ENCODE measurements at regions not wholly inside any gene's neighbourhood (a gene's known extent, or its start where the extent isn't known, plus 50 kb on each side); places are given as distances from the start of the nearest gene placed in this dataset.

- no peak for DNase-seq (ENCODE audit: low read depth, low spot score)
- no peak overlapping the region for H3K27ac ChIP-seq
Measured at GRCh38 chr6:6704103-6705060, 115.9 kb downstream of the LY86 start.

GRCh38 chr6:6705061-6705425 is 116.5 kb downstream of the LY86 start:
- H3K27ac ChIP-seq: no peak overlapping the region
- DNase-seq (ENCODE audit: low read depth, low spot score): no peak

DNA sequence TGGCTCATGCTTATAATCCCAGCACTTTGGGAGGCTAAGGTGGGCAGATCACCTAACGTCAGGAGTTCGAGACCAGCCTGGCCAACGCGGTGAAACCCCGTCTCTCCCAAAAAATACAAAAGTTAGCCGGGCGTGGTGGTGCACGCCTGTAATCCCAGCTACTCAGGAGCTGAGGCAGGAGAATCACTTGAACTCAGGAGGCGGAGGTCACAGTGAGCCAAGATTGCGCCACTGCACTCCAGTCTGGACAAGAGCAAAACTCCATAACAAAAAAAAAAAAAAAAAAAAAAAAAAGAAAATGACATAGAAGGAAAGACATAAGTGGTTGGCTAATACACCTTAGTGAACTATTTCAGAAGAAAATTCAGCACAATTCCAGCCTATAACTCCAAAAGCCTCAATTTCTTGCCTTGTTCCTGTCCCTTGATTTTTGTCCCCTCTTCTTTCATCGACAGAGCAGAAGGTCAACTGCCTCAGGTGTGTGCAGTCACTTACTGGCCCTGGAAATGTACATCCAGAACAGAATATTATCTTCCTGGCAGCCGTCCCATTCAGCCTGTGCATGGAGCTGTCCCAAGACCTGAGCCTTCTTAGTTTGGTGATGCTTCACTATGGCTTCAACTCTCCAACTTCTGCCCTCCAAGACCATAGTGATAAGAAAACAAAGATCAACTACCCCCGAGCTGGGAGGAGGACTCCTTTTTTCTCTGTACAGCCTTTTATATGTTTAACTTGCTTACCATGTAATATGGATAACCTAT is 117.6 kb downstream of the LY86 start:
- no peak overlapping the region for H3K27ac ChIP-seq
- DNase-seq (ENCODE audit: low read depth, low spot score): no peak

DNA sequence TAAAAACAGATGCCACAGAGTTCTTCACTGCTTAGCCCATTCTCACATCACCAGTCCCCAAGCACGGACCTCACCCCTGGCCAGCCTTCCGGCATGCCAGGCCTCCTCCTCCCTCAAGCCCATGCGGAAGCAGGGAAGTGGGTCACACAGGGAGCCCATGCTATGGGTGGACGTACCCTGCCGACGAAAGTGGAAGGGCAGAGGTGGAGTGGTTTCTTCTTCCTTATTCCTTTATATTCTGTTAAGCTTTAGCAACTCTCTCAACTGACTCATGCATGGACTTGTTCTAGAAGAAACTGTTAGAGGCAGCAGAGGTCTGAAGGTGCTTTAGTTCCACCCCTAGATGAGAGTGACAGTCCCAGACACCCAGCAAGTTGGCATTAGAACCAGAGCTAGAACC is 118.6 kb downstream of the LY86 start:
- no peak for DNase-seq (ENCODE audit: low read depth, low spot score)
- no peak overlapping the region for H3K27ac ChIP-seq

- no peak overlapping the region for H3K27ac ChIP-seq
Measured at GRCh38 chr6:6709106-6709505, 120.6 kb downstream of the LY86 start.

DNA sequence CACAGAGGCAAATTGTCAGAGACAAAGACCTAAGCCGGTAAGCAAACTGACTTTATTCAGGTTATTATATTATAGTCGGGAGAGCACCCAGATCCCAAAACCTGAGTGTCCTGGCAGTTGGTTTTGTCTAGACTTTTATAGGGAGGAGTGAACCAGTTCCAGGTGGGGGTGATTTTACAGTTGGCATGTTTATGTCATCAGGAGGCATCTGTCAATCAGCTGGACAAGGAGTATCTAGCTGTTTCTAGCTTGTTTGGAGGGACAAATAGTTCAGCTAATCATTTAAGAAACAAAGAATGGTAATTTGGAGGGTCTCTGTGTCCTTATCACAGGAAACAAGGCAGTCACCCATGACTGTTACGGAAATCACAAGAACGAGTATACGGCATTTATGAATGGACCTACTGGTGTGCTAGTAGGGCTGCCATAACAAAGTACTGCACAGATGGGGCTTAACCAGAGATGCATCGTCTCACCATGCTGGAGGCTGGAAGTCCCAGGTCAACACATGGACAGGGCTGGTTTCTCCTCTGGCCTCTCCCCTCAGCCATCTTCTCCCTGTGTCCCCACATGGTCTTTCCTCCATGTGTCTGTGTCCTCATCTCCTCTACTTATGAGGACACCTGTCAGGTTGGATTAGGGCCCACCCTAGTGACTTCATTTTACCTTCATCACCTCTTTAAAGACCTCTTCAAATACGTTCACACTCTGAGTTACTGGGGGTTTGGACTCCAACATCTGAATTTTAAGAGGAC is 122.7 kb downstream of the LY86 start:
- H3K27ac ChIP-seq: no peak overlapping the region
- DNase-seq (ENCODE audit: low read depth, low spot score): no peak

More at GRCh38 chr6:6709106-6709505, 120.6 kb downstream of the LY86 start:
- no peak for DNase-seq (ENCODE audit: low read depth, low spot score)

DNA sequence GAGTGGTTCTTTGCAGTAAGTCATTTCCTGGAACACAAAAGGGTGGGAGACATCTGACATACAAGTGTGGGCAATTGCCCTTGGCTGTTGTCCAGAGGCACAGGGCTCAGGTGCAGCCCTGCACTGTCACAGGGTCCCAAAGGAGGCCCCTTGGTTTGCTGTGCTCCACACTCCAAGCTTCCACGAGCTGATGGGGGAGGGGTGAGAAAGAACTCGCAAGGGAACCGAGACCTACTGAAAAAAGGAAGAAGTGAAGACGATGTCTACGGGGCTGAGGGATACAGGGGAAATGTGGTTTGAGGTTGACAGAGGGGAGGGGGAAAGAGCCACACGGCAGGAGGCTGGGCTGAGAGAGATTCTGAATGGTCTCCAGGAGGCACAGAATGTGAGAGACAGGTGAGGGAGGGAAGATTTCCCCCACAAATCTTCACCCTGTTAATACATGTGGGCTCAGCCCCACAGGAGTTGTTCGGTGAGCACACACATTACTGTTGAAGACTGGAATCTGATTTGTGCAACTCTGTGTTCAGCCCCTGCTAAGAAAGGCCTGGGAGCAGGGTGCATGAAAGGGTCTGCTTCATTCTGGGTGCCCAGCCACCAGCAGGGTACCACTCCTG is 123.4 kb downstream of the LY86 start:
- no peak for DNase-seq (ENCODE audit: low read depth, low spot score)
- H3K27ac ChIP-seq: peak overlapping the region; percentile 79

- peak overlapping the region; percentile 79 for H3K27ac ChIP-seq
- DNase-seq (ENCODE audit: low read depth, low spot score): peak; percentile 96
Measured at GRCh38 chr6:6712449-6713403, 124.2 kb downstream of the LY86 start.

GRCh38 chr6:6713657-6714056 is 125.1 kb downstream of the LY86 start:
- DNase-seq (ENCODE audit: low read depth, low spot score): no peak
- H3K27ac ChIP-seq: peak overlapping the region; percentile 79

GRCh38 chr6:6714118-6714897 is 125.8 kb downstream of the LY86 start:
- no peak overlapping the region for H3K27ac ChIP-seq
- DNase-seq (ENCODE audit: low read depth, low spot score): no peak

GRCh38 chr6:6714953-6715352 is 126.4 kb downstream of the LY86 start:
- DNase-seq (ENCODE audit: low read depth, low spot score): no peak
- H3K27ac ChIP-seq: no peak overlapping the region

DNA sequence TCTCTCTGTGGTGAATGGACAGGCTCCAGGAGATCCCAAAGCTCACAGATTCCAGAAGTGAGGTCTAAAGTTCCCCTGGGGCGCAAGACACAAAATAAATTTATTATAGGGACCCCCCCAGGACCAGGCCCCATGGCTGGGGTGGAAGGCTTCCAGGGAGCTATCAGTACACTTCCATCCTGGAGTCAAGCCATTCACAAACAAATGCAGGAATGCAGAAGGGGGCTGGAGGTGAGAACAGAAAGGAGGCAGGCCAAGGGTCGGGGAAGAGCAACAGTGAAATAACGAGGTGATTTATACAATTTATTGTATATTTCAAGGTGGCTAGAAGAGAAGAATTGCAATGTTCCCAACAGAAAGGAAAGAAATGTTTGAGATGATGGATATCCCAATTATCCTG is 126.9 kb downstream of the LY86 start:
- no peak for DNase-seq (ENCODE audit: low read depth, low spot score)
- no peak overlapping the region for H3K27ac ChIP-seq

- H3K27ac ChIP-seq: no peak overlapping the region
- no peak for DNase-seq (ENCODE audit: low read depth, low spot score)
Measured at GRCh38 chr6:6716998-6717763, 128.7 kb downstream of the LY86 start.

GRCh38 chr6:6717953-6718352 is 129.4 kb downstream of the LY86 start:
- no peak for DNase-seq (ENCODE audit: low read depth, low spot score)
- no peak overlapping the region for H3K27ac ChIP-seq

DNA sequence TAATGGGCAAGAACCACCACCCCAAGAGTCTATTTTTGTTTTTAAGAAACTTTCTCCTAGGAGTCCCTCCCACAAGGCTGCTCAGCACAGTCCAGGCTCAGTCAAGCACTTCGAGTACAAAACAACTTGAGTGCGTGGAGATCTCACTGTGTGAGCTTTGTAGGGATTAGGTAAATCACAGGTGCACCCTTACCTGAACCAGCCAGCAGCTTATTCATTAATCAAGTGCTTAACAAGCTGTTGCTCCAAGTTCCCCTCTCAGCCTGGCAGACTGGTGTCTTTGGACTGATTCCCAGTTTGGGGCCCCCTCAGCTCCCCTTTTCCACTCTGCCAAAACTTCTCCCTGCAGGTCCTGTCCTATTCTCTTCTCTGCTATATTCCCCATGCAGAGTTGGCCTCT is 133.1 kb downstream of the LY86 start:
- H3K27ac ChIP-seq: no peak overlapping the region
- DNase-seq (ENCODE audit: low read depth, low spot score): no peak

DNA sequence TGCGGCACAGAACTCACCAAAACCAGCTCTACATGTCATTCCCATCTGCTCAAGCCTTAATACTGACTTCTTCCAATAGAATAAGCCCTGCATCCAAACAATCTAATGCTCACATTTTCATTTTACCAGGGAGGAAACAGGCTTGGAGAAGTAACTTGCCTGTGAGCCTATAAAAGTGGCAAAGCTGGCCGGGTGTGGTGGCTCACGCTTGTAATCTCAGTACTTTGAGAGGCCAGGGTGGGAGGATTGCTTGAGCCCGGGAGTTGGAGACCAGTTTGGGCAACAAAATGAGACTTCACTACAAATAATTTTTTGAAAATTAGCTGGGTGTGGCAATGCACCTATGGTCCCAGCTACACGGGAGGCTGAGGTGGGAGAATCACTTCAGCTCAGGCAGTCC is 133.7 kb downstream of the LY86 start:
- H3K27ac ChIP-seq: no peak overlapping the region
- DNase-seq (ENCODE audit: low read depth, low spot score): no peak

GRCh38 chr6:6723361-6723760 is 134.8 kb downstream of the LY86 start:
- no peak overlapping the region for H3K27ac ChIP-seq
- no peak for DNase-seq (ENCODE audit: low read depth, low spot score)

Data from epithelial cell of prostate (primary cell).